Heart left ventricle (tissue), 13 donors: ENCODE measurements at regions not wholly inside any gene's neighbourhood (a gene's known extent, or its start where the extent isn't known, plus 50 kb on each side); places are given as distances from the start of the nearest gene placed in this dataset.

Source experiments
- CTCF ChIP-seq, 12 donors: fragments of 200-600 bp; sonication (generic) in 4 of 12; IDR thresholded peaks; one replicate each; pipeline versions ENCODE4 v1.5.0 to v1.8.0; 2018 to 2022; ENCODE audit warnings: antibody characterized with exemption in 12 of 12, mild to moderate bottlenecking in 5 of 12
- POLR2A ChIP-seq, 2 donors: fragments of 450-650 bp; IDR thresholded peaks; one replicate each; pipeline ENCODE4 v1.6.1; 2017; ENCODE audit warnings: antibody characterized with exemption in 2 of 2, mild to moderate bottlenecking in 2 of 2, moderate library complexity in 2 of 2
- donor health status: ischemic (EF 13 %, LVEDD 7.1; RV severe dilation, severe dysfunction).
- donor health status: DM: no; HTN: yes; CAD: no.
- donor health status: DM: no; HTN: no; CAD: no.
- donor health status: ischemic (EF 25% LVEDD 6.9; RV normal size, moderate dysfunction).
- donor health status: ischemic (EF 25% LVEDD 5.7; RV mildly dilated, moderate dysfunction).
- donor health status: ischemic (EF 35%, LVEDD 5.7; RV mildly dilated, moderate dysfunction).
- donor health status: nonischemic (EF 11% LVEDD 7.7; RV severe dilation, severe dysfunction).
- donor health status: DM: yes; HTN: yes; CAD: no.
- donor health status: PGD.
- donor health status: ischemic (EF 29% LVEDD 5.4; RV normal size, mild dysfunction).
- donor health status: nonischemic (EF 23%, LVEDD 6.1; RV moderate dilation, normal function).

GRCh38 chr4:31185014-31185585 lies 464.9 kb downstream of the PCDH7 start:
- TF ChIP-seq CTCF (IDR thresholded peaks at IDR 0.05) = no peak
- TF ChIP-seq POLR2A (IDR thresholded peaks at IDR 0.05) = no peak
